ENCODE measurements at regions not wholly inside any gene's neighbourhood (a gene's known extent, or its start where the extent isn't known, plus 50 kb on each side); places are given as distances from the start of the nearest gene placed in this dataset.

GRCh38 chr12:115140981-115141655 is 457.1 kb upstream of the TBX3 start:
- Histone ChIP-seq H3K36me3 (ENCODE audit: control insufficient read depth in 4 of 4, insufficient read depth in 4 of 4, low read length in 3 of 4) (no peaks in the 10 kb centered on the region), H3K4me1 (ENCODE audit: control extremely low read depth in 1 of 4, control insufficient read depth in 4 of 4, insufficient read depth in 4 of 4, low read length in 3 of 4) (no peaks in the 10 kb centered on the region), H3K4me3 (ENCODE audit: control insufficient read depth in 1 of 7, extremely low read depth in 1 of 7, insufficient read depth in 4 of 7, low read depth in 2 of 7, low read length in 6 of 7) (no peak overlapping the region), H3K27me3 (replicated peaks in 2 of 5; ENCODE audit: control insufficient read depth in 4 of 5, insufficient read depth in 5 of 5, low read length in 4 of 5) (no peaks in the 10 kb centered on the region), H3K27ac (ENCODE audit: insufficient read depth in 1 of 2, low read depth in 1 of 2, low read length in 2 of 2, poor library complexity in 1 of 2, severe bottlenecking in 2 of 2) (no peak overlapping the region), H3K9me3 (ENCODE audit: control extremely low read depth in 1 of 5, control insufficient read depth in 4 of 5, insufficient read depth in 2 of 5, low read depth in 1 of 5, low read length in 4 of 5) (peaks cover 0 to 1% (median 0%) of the 10 kb centered on the region in 5 experiments)
- ChIA-PET CTCF (no interaction called here), POLR2A (no interaction called here)
- WGBS (ENCODE audit: insufficient coverage): 79% methylated on average over 4 of the region's 4 CpGs
- DNase-seq: no peak

DNA sequence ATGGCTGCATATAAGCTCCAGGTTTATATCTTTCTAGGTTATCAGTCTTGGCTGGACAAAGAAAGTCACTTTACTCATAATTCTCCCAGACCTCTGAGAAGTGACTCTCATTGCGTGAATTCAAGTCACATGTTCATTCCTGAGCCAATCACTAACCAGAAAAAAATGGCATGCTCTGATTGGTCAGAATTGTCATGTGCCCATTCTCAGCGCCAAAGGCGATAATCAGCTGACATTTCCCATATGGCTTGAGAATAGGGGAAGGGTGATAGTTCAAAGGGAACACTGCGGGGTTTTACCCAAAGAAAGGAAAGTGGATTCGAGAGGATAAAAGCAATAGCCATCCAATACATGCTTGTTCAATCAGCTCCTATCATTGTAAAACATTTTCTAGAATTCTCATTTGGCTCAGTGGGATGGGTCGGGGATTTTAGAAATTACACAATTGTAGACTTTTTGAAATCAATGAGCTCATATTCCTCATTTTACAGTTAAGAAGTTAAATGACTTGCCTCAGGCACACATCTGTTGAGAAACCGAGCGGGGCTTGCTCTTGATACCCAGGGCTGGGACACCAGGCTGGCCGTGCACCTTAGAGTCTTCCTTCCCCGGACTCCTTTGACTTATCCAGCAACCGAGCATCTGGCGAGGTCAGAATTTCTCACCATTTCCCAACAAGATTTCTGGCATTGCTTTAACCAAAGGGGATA is 454.0 kb upstream of the TBX3 start:
- Histone ChIP-seq H3K4me3 (ENCODE audit: control insufficient read depth in 1 of 7, extremely low read depth in 1 of 7, insufficient read depth in 4 of 7, low read depth in 2 of 7, low read length in 6 of 7) (no peak overlapping the region), H3K27me3 (replicated peaks in 2 of 5; ENCODE audit: control insufficient read depth in 4 of 5, insufficient read depth in 5 of 5, low read length in 4 of 5) (no peaks in the 10 kb centered on the region), H3K36me3 (ENCODE audit: control insufficient read depth in 4 of 4, insufficient read depth in 4 of 4, low read length in 3 of 4) (no peaks in the 10 kb centered on the region), H3K9me3 (ENCODE audit: control extremely low read depth in 1 of 5, control insufficient read depth in 4 of 5, insufficient read depth in 2 of 5, low read depth in 1 of 5, low read length in 4 of 5) (no peaks in the 10 kb centered on the region), H3K4me1 (ENCODE audit: control extremely low read depth in 1 of 4, control insufficient read depth in 4 of 4, insufficient read depth in 4 of 4, low read length in 3 of 4) (no peaks in the 10 kb centered on the region), H3K27ac (ENCODE audit: insufficient read depth in 1 of 2, low read depth in 1 of 2, low read length in 2 of 2, poor library complexity in 1 of 2, severe bottlenecking in 2 of 2) (no peak overlapping the region)
- WGBS (ENCODE audit: insufficient coverage): 79% methylated on average over 8 of the region's 12 CpGs
- no peak for DNase-seq
- CTCF ChIA-PET: no interaction called here
- POLR2A ChIA-PET: no interaction called here

- Histone ChIP-seq H3K9me3 (ENCODE audit: control extremely low read depth in 1 of 5, control insufficient read depth in 4 of 5, insufficient read depth in 2 of 5, low read depth in 1 of 5, low read length in 4 of 5) (no peaks in the 10 kb centered on the region), H3K27me3 (replicated peaks in 2 of 5; ENCODE audit: control insufficient read depth in 4 of 5, insufficient read depth in 5 of 5, low read length in 4 of 5) (no peaks in the 10 kb centered on the region), H3K36me3 (ENCODE audit: control insufficient read depth in 4 of 4, insufficient read depth in 4 of 4, low read length in 3 of 4) (no peaks in the 10 kb centered on the region), H3K4me3 (ENCODE audit: control insufficient read depth in 1 of 7, extremely low read depth in 1 of 7, insufficient read depth in 4 of 7, low read depth in 2 of 7, low read length in 6 of 7) (no peak overlapping the region), H3K27ac (ENCODE audit: insufficient read depth in 1 of 2, low read depth in 1 of 2, low read length in 2 of 2, poor library complexity in 1 of 2, severe bottlenecking in 2 of 2) (no peak overlapping the region), H3K4me1 (ENCODE audit: control extremely low read depth in 1 of 4, control insufficient read depth in 4 of 4, insufficient read depth in 4 of 4, low read length in 3 of 4) (no peaks in the 10 kb centered on the region)
- WGBS (ENCODE audit: insufficient coverage): 56% methylated on average over 6 of the region's 8 CpGs
- ChIA-PET CTCF (no interaction called here), POLR2A (no interaction called here)
- no peak for DNase-seq
These were observed 451.8 kb upstream of the TBX3 start for GRCh38 chr12:115135800-115136211.

- CTCF ChIA-PET: no interaction called here
- no CpG with 5 or more reads among the region's 1 CpG for WGBS (ENCODE audit: insufficient coverage)
- H3K9me3 ChIP-seq (ENCODE audit: control extremely low read depth in 1 of 5, control insufficient read depth in 4 of 5, insufficient read depth in 2 of 5, low read depth in 1 of 5, low read length in 4 of 5): no peaks in the 10 kb centered on the region
- H3K4me1 ChIP-seq (ENCODE audit: control extremely low read depth in 1 of 4, control insufficient read depth in 4 of 4, insufficient read depth in 4 of 4, low read length in 3 of 4): no peaks in the 10 kb centered on the region
- POLR2A ChIA-PET: no interaction called here
- H3K36me3 ChIP-seq (ENCODE audit: control insufficient read depth in 4 of 4, insufficient read depth in 4 of 4, low read length in 3 of 4): no peaks in the 10 kb centered on the region
- DNase-seq: no peak
- no peaks in the 10 kb centered on the region for H3K27me3 ChIP-seq (replicated peaks in 2 of 5; ENCODE audit: control insufficient read depth in 4 of 5, insufficient read depth in 5 of 5, low read length in 4 of 5)
- H3K27ac ChIP-seq (ENCODE audit: insufficient read depth in 1 of 2, low read depth in 1 of 2, low read length in 2 of 2, poor library complexity in 1 of 2, severe bottlenecking in 2 of 2): no peak overlapping the region
- no peak overlapping the region for H3K4me3 ChIP-seq (ENCODE audit: control insufficient read depth in 1 of 7, extremely low read depth in 1 of 7, insufficient read depth in 4 of 7, low read depth in 2 of 7, low read length in 6 of 7)
These were observed 450.3 kb upstream of the TBX3 start for GRCh38 chr12:115134298-115134697.

GRCh38 chr12:115132905-115133304 is 448.9 kb upstream of the TBX3 start:
- 92% methylated on average over 2 of the region's 3 CpGs for WGBS (ENCODE audit: insufficient coverage)

GRCh38 chr12:115132145-115132544 is 448.2 kb upstream of the TBX3 start:
- CTCF ChIA-PET: no interaction called here

More at GRCh38 chr12:115132905-115133304, 448.9 kb upstream of the TBX3 start:
- CTCF ChIA-PET: no interaction called here
- POLR2A ChIA-PET: no interaction called here
- H3K4me1 ChIP-seq (ENCODE audit: control extremely low read depth in 1 of 4, control insufficient read depth in 4 of 4, insufficient read depth in 4 of 4, low read length in 3 of 4): no peaks in the 10 kb centered on the region
- H3K27me3 ChIP-seq (replicated peaks in 2 of 5; ENCODE audit: control insufficient read depth in 4 of 5, insufficient read depth in 5 of 5, low read length in 4 of 5): no peaks in the 10 kb centered on the region
- no peaks in the 10 kb centered on the region for H3K9me3 ChIP-seq (ENCODE audit: control extremely low read depth in 1 of 5, control insufficient read depth in 4 of 5, insufficient read depth in 2 of 5, low read depth in 1 of 5, low read length in 4 of 5)
- no peak for DNase-seq
- H3K4me3 ChIP-seq (ENCODE audit: control insufficient read depth in 1 of 7, extremely low read depth in 1 of 7, insufficient read depth in 4 of 7, low read depth in 2 of 7, low read length in 6 of 7): no peak overlapping the region
- no peak overlapping the region for H3K27ac ChIP-seq (ENCODE audit: insufficient read depth in 1 of 2, low read depth in 1 of 2, low read length in 2 of 2, poor library complexity in 1 of 2, severe bottlenecking in 2 of 2)
- H3K36me3 ChIP-seq (ENCODE audit: control insufficient read depth in 4 of 4, insufficient read depth in 4 of 4, low read length in 3 of 4): no peaks in the 10 kb centered on the region

DNA sequence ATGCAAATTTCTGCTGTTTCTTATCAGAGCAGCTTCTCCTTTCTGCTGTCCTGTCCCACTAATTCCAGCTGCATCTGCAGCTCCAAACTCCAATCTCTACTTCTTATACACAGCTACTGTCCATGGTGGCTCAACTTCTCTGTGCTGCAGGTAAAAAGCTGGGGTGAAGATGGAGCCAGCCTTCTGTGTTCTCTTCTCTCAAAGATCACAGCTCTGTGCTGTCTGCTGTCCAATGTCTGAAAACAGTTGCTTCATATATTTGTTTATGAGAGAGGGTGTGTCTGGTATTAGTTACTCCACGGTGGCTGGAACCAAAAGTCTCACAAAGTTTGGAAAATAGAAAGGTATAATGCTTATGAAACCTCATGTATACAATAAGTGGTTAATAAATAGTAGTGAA is 445.8 kb upstream of the TBX3 start:
- ChIA-PET POLR2A (no interaction called here), CTCF (no interaction called here)

More at GRCh38 chr12:115132145-115132544, 448.2 kb upstream of the TBX3 start:
- no peaks in the 10 kb centered on the region for H3K4me1 ChIP-seq (ENCODE audit: control extremely low read depth in 1 of 4, control insufficient read depth in 4 of 4, insufficient read depth in 4 of 4, low read length in 3 of 4)
- no peaks in the 10 kb centered on the region for H3K9me3 ChIP-seq (ENCODE audit: control extremely low read depth in 1 of 5, control insufficient read depth in 4 of 5, insufficient read depth in 2 of 5, low read depth in 1 of 5, low read length in 4 of 5)
- H3K27ac ChIP-seq (ENCODE audit: insufficient read depth in 1 of 2, low read depth in 1 of 2, low read length in 2 of 2, poor library complexity in 1 of 2, severe bottlenecking in 2 of 2): no peak overlapping the region
- DNase-seq: no peak
- H3K4me3 ChIP-seq (ENCODE audit: control insufficient read depth in 1 of 7, extremely low read depth in 1 of 7, insufficient read depth in 4 of 7, low read depth in 2 of 7, low read length in 6 of 7): no peak overlapping the region
- no peaks in the 10 kb centered on the region for H3K27me3 ChIP-seq (replicated peaks in 2 of 5; ENCODE audit: control insufficient read depth in 4 of 5, insufficient read depth in 5 of 5, low read length in 4 of 5)
- POLR2A ChIA-PET: no interaction called here
- 56% methylated on average over 2 of the region's 3 CpGs for WGBS (ENCODE audit: insufficient coverage)
- H3K36me3 ChIP-seq (ENCODE audit: control insufficient read depth in 4 of 4, insufficient read depth in 4 of 4, low read length in 3 of 4): no peaks in the 10 kb centered on the region

More for the DNA sequence above, 445.8 kb upstream of the TBX3 start:
- no CpG with 5 or more reads among the region's 1 CpG for WGBS (ENCODE audit: insufficient coverage)
- no peaks in the 10 kb centered on the region for H3K27me3 ChIP-seq (replicated peaks in 2 of 5; ENCODE audit: control insufficient read depth in 4 of 5, insufficient read depth in 5 of 5, low read length in 4 of 5)
- H3K36me3 ChIP-seq (ENCODE audit: control insufficient read depth in 4 of 4, insufficient read depth in 4 of 4, low read length in 3 of 4): no peaks in the 10 kb centered on the region
- no peak overlapping the region for H3K4me3 ChIP-seq (ENCODE audit: control insufficient read depth in 1 of 7, extremely low read depth in 1 of 7, insufficient read depth in 4 of 7, low read depth in 2 of 7, low read length in 6 of 7)
- H3K27ac ChIP-seq (ENCODE audit: insufficient read depth in 1 of 2, low read depth in 1 of 2, low read length in 2 of 2, poor library complexity in 1 of 2, severe bottlenecking in 2 of 2): no peak overlapping the region
- DNase-seq: no peak
- H3K4me1 ChIP-seq (ENCODE audit: control extremely low read depth in 1 of 4, control insufficient read depth in 4 of 4, insufficient read depth in 4 of 4, low read length in 3 of 4): no peaks in the 10 kb centered on the region
- H3K9me3 ChIP-seq (ENCODE audit: control extremely low read depth in 1 of 5, control insufficient read depth in 4 of 5, insufficient read depth in 2 of 5, low read depth in 1 of 5, low read length in 4 of 5): no peaks in the 10 kb centered on the region
